Loucy (cell line): ENCODE measurements at regions not wholly inside any gene's neighbourhood (a gene's known extent, or its start where the extent isn't known, plus 50 kb on each side); places are given as distances from the start of the nearest gene placed in this dataset.

Experiments
- H2AFZ ChIP-seq: fragments of 200-600 bp; sonication (generic); 2 replicates; pipeline ENCODE4 v1.6.0; 2016; ENCODE audit warnings: antibody characterized with exemption, mild to moderate bottlenecking, low read length, moderate library complexity
- H3F3A ChIP-seq: fragments of 200-600 bp; 2 replicates; pipeline ENCODE4 v1.6.0; 2016; ENCODE audit warnings: antibody characterized with exemption, low read depth, mild to moderate bottlenecking
- H3K27me3 ChIP-seq: fragments of 200-600 bp; sonication (generic); 2 replicates; pipeline ENCODE4 v1.6.1; 2014; ENCODE audit warnings: low read length, mild to moderate bottlenecking; ENCODE audit not compliant: insufficient read depth, poor library complexity, severe bottlenecking
- H3K36me3 ChIP-seq: fragments of 200-600 bp; sonication (generic); 2 replicates; pipeline ENCODE4 v1.6.1; 2016; ENCODE audit warnings: low read length; ENCODE audit not compliant: insufficient read depth
- H3K4me1 ChIP-seq: fragments of 200-600 bp; sonication (generic); 2 replicates; pipeline ENCODE4 v1.5.1; 2014; ENCODE audit warnings: low read length, mild to moderate bottlenecking; ENCODE audit not compliant: insufficient read depth, poor library complexity, severe bottlenecking
- H3K4me2 ChIP-seq: fragments of 200-600 bp; sonication (generic); 2 replicates; pipeline ENCODE4 v1.6.0; 2014; ENCODE audit warnings: antibody characterized with exemption, low read length, low read depth, mild to moderate bottlenecking; ENCODE audit not compliant: poor library complexity, severe bottlenecking
- H3K4me3 ChIP-seq: fragments of 200-600 bp; sonication (generic); 2 replicates; pipeline ENCODE4 v1.5.1; 2014; ENCODE audit warnings: low read length, mild to moderate bottlenecking, mixed read lengths; ENCODE audit not compliant: poor library complexity, severe bottlenecking
- H3K79me2 ChIP-seq: fragments of 200-600 bp; sonication (generic); 2 replicates; pipeline ENCODE4 v1.6.1; 2014; ENCODE audit warnings: low read length; ENCODE audit not compliant: insufficient read depth
- H3K9ac ChIP-seq: fragments of 200-600 bp; sonication (generic); 2 replicates; pipeline ENCODE4 v1.6.0; 2014; ENCODE audit warnings: mild to moderate bottlenecking, low read depth, low read length, moderate library complexity; ENCODE audit not compliant: poor library complexity, severe bottlenecking
- H3K9me2 ChIP-seq: fragments of 200-600 bp; sonication (generic); replicated peaks from 2 replicates; pipeline ENCODE4 v1.6.1; 2016; ENCODE audit warnings: low read depth, low read length, mixed read lengths
- H3K9me3 ChIP-seq: fragments of 200-600 bp; sonication (generic); 2 replicates; pipeline ENCODE4 v1.6.1; 2014; ENCODE audit warnings: mild to moderate bottlenecking, antibody characterized with exemption, low read length, low read depth; ENCODE audit not compliant: insufficient read depth
- H4K20me1 ChIP-seq: fragments of 200-600 bp; sonication (generic); 2 replicates; pipeline ENCODE4 v1.6.0; 2014; ENCODE audit warnings: antibody characterized with exemption, low read length, mild to moderate bottlenecking; ENCODE audit not compliant: insufficient read depth, poor library complexity, severe bottlenecking
- CTCF ChIP-seq: fragments of 200-600 bp; sonication (generic); conservative IDR thresholded peaks from 2 replicates; pipeline ENCODE4 v1.5.1; 2014; ENCODE audit warnings: mild to moderate bottlenecking, antibody characterized with exemption, low read length
- EZH2phosphoT487 ChIP-seq: fragments of 200-600 bp; IDR thresholded peaks from 2 replicates; pipeline ENCODE4 v1.6.1; 2018; ENCODE audit warnings: antibody characterized with exemption, mild to moderate bottlenecking, moderate library complexity, borderline replicate concordance

GRCh38 chr18:65230311-65230710 is 520.5 kb upstream of the CDH7 start:
- no peaks in the 10 kb centered on the region for H3K9me2 ChIP-seq
- H3K36me3 ChIP-seq = no peaks in the 10 kb centered on the region
- no peak overlapping the region for H2AFZ ChIP-seq
- H4K20me1 ChIP-seq = no peaks in the 10 kb centered on the region
- H3K4me3 ChIP-seq = no peak overlapping the region
- H3K9me3 ChIP-seq = no peaks in the 10 kb centered on the region
- H3K79me2 ChIP-seq = no peaks in the 10 kb centered on the region
- H3K27me3 ChIP-seq = no peaks in the 10 kb centered on the region
- TF ChIP-seq EZH2phosphoT487 (no peak), CTCF (no peak)
- H3F3A ChIP-seq = no peaks in the 10 kb centered on the region
- H3K4me2 ChIP-seq = no peak overlapping the region
- no peaks in the 10 kb centered on the region for H3K4me1 ChIP-seq
- no peak overlapping the region for H3K9ac ChIP-seq

- Histone ChIP-seq H4K20me1 (no peaks in the 10 kb centered on the region), H3K9me3 (no peaks in the 10 kb centered on the region), H3K79me2 (no peaks in the 10 kb centered on the region), H3K4me2 (no peak overlapping the region), H3K9ac (no peak overlapping the region), H3K27me3 (no peaks in the 10 kb centered on the region), H3F3A (no peaks in the 10 kb centered on the region), H3K9me2 (no peaks in the 10 kb centered on the region), H3K36me3 (no peaks in the 10 kb centered on the region), H3K4me3 (no peak overlapping the region), H3K4me1 (no peaks in the 10 kb centered on the region), H2AFZ (no peak overlapping the region)
- no peak for TF ChIP-seq EZH2phosphoT487
- TF ChIP-seq CTCF = no peak
Observed at GRCh38 chr18:65227970-65228369, 522.8 kb upstream of the CDH7 start.

- Histone ChIP-seq H4K20me1 (no peaks in the 10 kb centered on the region), H2AFZ (no peak overlapping the region), H3K4me3 (no peak overlapping the region), H3K4me1 (no peaks in the 10 kb centered on the region), H3K9ac (no peak overlapping the region), H3K36me3 (no peaks in the 10 kb centered on the region), H3K9me3 (no peaks in the 10 kb centered on the region), H3K9me2 (no peaks in the 10 kb centered on the region), H3K79me2 (no peaks in the 10 kb centered on the region), H3F3A (no peaks in the 10 kb centered on the region), H3K27me3 (no peaks in the 10 kb centered on the region), H3K4me2 (no peak overlapping the region)
- TF ChIP-seq EZH2phosphoT487 (no peak), CTCF (no peak)
Observed at GRCh38 chr18:65221736-65222135, 529.1 kb upstream of the CDH7 start.
